Heart left ventricle (tissue), 13 donors: ENCODE measurements at regions not wholly inside any gene's neighbourhood (a gene's known extent, or its start where the extent isn't known, plus 50 kb on each side); places are given as distances from the start of the nearest gene placed in this dataset.
"Not testable (repeated sequence)": the region's sequence is repeated elsewhere in the genome, so short reads cannot be mapped to it uniquely, and the experiment has no call there.

ENCODE experiments used
- CTCF ChIP-seq, 12 donors: fragments of 200-600 bp; sonication (generic) in 4 of 12; IDR thresholded peaks; one replicate each; pipeline versions ENCODE4 v1.5.0 to v1.8.0; 2018 to 2022; ENCODE audit warnings: antibody characterized with exemption in 12 of 12, mild to moderate bottlenecking in 5 of 12
- POLR2A ChIP-seq, 2 donors: fragments of 450-650 bp; IDR thresholded peaks; one replicate each; pipeline ENCODE4 v1.6.1; 2017; ENCODE audit warnings: antibody characterized with exemption in 2 of 2, mild to moderate bottlenecking in 2 of 2, moderate library complexity in 2 of 2
- donor health status: ischemic (EF 13 %, LVEDD 7.1; RV severe dilation, severe dysfunction).
- donor health status: DM: no; HTN: yes; CAD: no.
- donor health status: DM: no; HTN: no; CAD: no.
- donor health status: ischemic (EF 25% LVEDD 6.9; RV normal size, moderate dysfunction).
- donor health status: ischemic (EF 25% LVEDD 5.7; RV mildly dilated, moderate dysfunction).
- donor health status: ischemic (EF 35%, LVEDD 5.7; RV mildly dilated, moderate dysfunction).
- donor health status: nonischemic (EF 11% LVEDD 7.7; RV severe dilation, severe dysfunction).
- donor health status: DM: yes; HTN: yes; CAD: no.
- donor health status: PGD.
- donor health status: ischemic (EF 29% LVEDD 5.4; RV normal size, mild dysfunction).
- donor health status: nonischemic (EF 23%, LVEDD 6.1; RV moderate dilation, normal function).

GRCh38 chr1:206380791-206381610, 89.3 kb upstream of the IKBKE start:
- peak in 1 of 12 donors; percentile 20 for TF ChIP-seq CTCF (IDR thresholded peaks at IDR 0.05)
- not testable (repeated sequence) for TF ChIP-seq POLR2A (IDR thresholded peaks at IDR 0.05)
